Endothelial cell of umbilical vein (primary cell): ENCODE measurements at regions not wholly inside any gene's neighbourhood (a gene's known extent, or its start where the extent isn't known, plus 50 kb on each side); places are given as distances from the start of the nearest gene placed in this dataset.

ENCODE experiments used
- BruUV-seq: library from RNA; stranded (reverse); fragments of 400-500 nt; replicated peaks from 2 replicates; lab custom pipeline; 2021; lab: Mats Ljungman, UMichigan
- CTCF ChIA-PET: fragments of 300-600, 350-600 bp; sonication (Branson Sonifier 250); formaldehyde crosslinking; loops from one replicate; lab custom pipeline; 2021; ENCODE audit warnings: antibody characterized with exemption, inconsistent platforms; lab: Charles Lee
- POLR2A ChIA-PET: fragments of 300-600, 350-600 bp; sonication (Branson Sonifier 250); formaldehyde crosslinking; loops from one replicate; lab custom pipeline; 2021; ENCODE audit warnings: antibody characterized with exemption, inconsistent platforms; lab: Charles Lee
- DNase-seq: peaks from one replicate; pipeline ENCODE4 v3.0.0-alpha.2; 2011; ENCODE audit warnings: low read depth, low spot score
- FAIRE-seq: peaks from 2 replicates; lab custom pipeline; 2011; peaks lifted over from hg19 to GRCh38; lab: Jason Lieb, UNC
- H2AFZ ChIP-seq: 2 replicates; pipeline ENCODE4 v1.6.0; 2012; ENCODE audit warnings: low read depth, low read length, control low read depth, inconsistent platforms
- H3K27ac ChIP-seq: 2 replicates; pipeline ENCODE4 v1.5.1; 2011; ENCODE audit warnings: low read depth, mild to moderate bottlenecking, control low read depth, low read length, moderate library complexity; ENCODE audit not compliant: insufficient read depth
- H3K27me3 ChIP-seq, 2 experiments: 2 replicates each; pipeline versions ENCODE4 v1.6.0 to v1.6.1; 2011; ENCODE audit warnings: low read length in 2 of 2, mixed read lengths in 1 of 2; ENCODE audit not compliant: control insufficient read depth in 2 of 2, insufficient read depth in 2 of 2
- H3K36me3 ChIP-seq, 2 experiments: 2 replicates in 1 of 2; 3 replicates in 1 of 2; pipeline ENCODE4 v1.5.1; 2011; ENCODE audit warnings: low read length in 2 of 2, mild to moderate bottlenecking in 1 of 2, moderate library complexity in 1 of 2; ENCODE audit not compliant: control insufficient read depth in 2 of 2, insufficient read depth in 2 of 2; ENCODE audit errors: extremely low read depth in 1 of 2
- H3K4me1 ChIP-seq: 3 replicates; pipeline ENCODE4 v1.5.1; 2011; ENCODE audit warnings: mild to moderate bottlenecking, low read length; ENCODE audit not compliant: control insufficient read depth, insufficient read depth; ENCODE audit errors: extremely low read depth
- H3K4me2 ChIP-seq: 2 replicates; pipeline ENCODE4 v1.6.1; 2011; ENCODE audit warnings: low read length, control low read depth, mixed read lengths; ENCODE audit not compliant: insufficient read depth
- H3K4me3 ChIP-seq, 3 experiments: fragments of 200-600 bp in 1 of 3; sonication (generic), shearing (Covaris generic) in 1 of 3; replicated peaks in 1 of 3; 2 replicates each; pipeline ENCODE4 v1.5.1; 2011 to 2016; ENCODE audit warnings: control low read depth in 3 of 3, low read length in 3 of 3, mild to moderate bottlenecking in 2 of 3, inconsistent platforms in 1 of 3, low read depth in 1 of 3, moderate library complexity in 1 of 3; ENCODE audit not compliant: insufficient read depth in 1 of 3
- H3K79me2 ChIP-seq: 2 replicates; pipeline ENCODE4 v1.6.0; 2012; ENCODE audit warnings: low read length, inconsistent platforms; ENCODE audit not compliant: control insufficient read depth, insufficient read depth
- H3K9ac ChIP-seq: replicated peaks from 2 replicates; pipeline ENCODE3; 2011; ENCODE audit warnings: low read length, control low read depth; ENCODE audit not compliant: insufficient read depth; ENCODE audit errors: extremely low read depth
- H3K9me1 ChIP-seq: replicated peaks from 3 replicates; pipeline ENCODE4 v1.6.0; 2011; ENCODE audit warnings: mild to moderate bottlenecking, low read length; ENCODE audit not compliant: control insufficient read depth, insufficient read depth; ENCODE audit errors: extremely low read depth
- H3K9me3 ChIP-seq: replicated peaks from 2 replicates; pipeline ENCODE4 v1.5.1; 2012; ENCODE audit warnings: low read length, inconsistent platforms; ENCODE audit not compliant: control insufficient read depth, insufficient read depth
- H4K20me1 ChIP-seq: replicated peaks from 2 replicates; pipeline ENCODE3; 2011; ENCODE audit warnings: mild to moderate bottlenecking, low read length; ENCODE audit not compliant: control insufficient read depth, insufficient read depth; ENCODE audit errors: extremely low read depth
- EZH2 ChIP-seq: IDR thresholded peaks from 2 replicates; pipeline ENCODE4 v1.6.1; 2012; ENCODE audit warnings: borderline replicate concordance, low read depth, mild to moderate bottlenecking, moderate library complexity, low read length, inconsistent platforms; ENCODE audit not compliant: severe bottlenecking
- FOS ChIP-seq: IDR thresholded peaks from 2 replicates; pipeline ENCODE4 v1.6.1; 2011; ENCODE audit warnings: mild to moderate bottlenecking, low read length, moderate library complexity, borderline replicate concordance; ENCODE audit not compliant: insufficient read depth
- GATA2 ChIP-seq: IDR thresholded peaks from 2 replicates; pipeline ENCODE4 v1.7.0; 2011; ENCODE audit warnings: low read depth, mild to moderate bottlenecking, moderate library complexity, mixed read lengths, low read length; ENCODE audit not compliant: insufficient read length, insufficient read depth
- JUN ChIP-seq: IDR thresholded peaks from 2 replicates; pipeline ENCODE4 v1.6.1; 2011; ENCODE audit warnings: borderline replicate concordance, low read depth; ENCODE audit not compliant: insufficient read length, insufficient read depth
- POLR2A ChIP-seq: IDR thresholded peaks from 2 replicates; pipeline ENCODE4 v1.6.1; 2012; ENCODE audit warnings: low read depth, mild to moderate bottlenecking, control low read depth, low read length
- POLR2AphosphoS5 ChIP-seq: IDR thresholded peaks from 2 replicates; pipeline ENCODE4 v1.6.1; 2012; ENCODE audit warnings: low read depth, mild to moderate bottlenecking, control low read depth, low read length, moderate library complexity; ENCODE audit not compliant: insufficient read depth
- dilution Hi-C: fragments of 300-500 bp; cut with MboI; formaldehyde crosslinking; loops from one replicate; pipeline ENCODE4 v1.15.0; 2019; ENCODE audit warnings: low sequenced_read_pairs; ENCODE audit not compliant: extremely low pct_ligation_motif_present
- intact Hi-C: fragments of 100-400 bp; cut with micrococcal nuclease; formaldehyde crosslinking; loops from one replicate; pipeline ENCODE4 v1.10.0; 2022
- TF ChIP-seq, protein P1 (sequence below), 2 donors: IDR thresholded peaks; 1 replicate in 1 of 2; 2 replicates in 1 of 2; pipeline ENCODE4 v1.5.1; 2011; ENCODE audit warnings: low read length in 2 of 2, mild to moderate bottlenecking in 2 of 2, moderate library complexity in 2 of 2, control low read depth in 1 of 2, inconsistent platforms in 1 of 2, low read depth in 1 of 2; ENCODE audit not compliant: insufficient read depth in 1 of 2; ENCODE audit errors: extremely low read depth in 1 of 2
- TF ChIP-seq, protein P2 (sequence below): IDR thresholded peaks from 2 replicates; pipeline ENCODE4 v1.6.1; 2011; ENCODE audit not compliant: insufficient read depth, insufficient read length

DNA sequence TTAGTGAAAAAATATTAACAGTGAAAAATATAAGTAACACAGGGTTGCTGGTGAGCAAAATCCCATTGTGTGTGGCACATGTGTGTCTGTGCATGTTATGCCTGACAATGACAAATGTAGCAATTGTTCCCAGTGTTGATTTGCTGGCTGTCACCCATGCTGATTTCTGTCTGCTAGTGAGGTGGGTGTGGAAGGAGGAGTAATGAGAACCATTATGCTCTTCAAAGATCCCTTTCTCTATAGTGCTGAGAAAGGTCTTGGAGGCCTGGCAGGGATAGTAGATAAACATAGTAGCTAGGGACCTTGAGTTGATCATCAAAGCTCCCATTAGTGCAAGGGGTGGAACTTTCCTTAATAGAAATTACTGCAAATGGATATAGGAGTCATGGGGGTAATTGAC lies 152.5 kb upstream of the CLINT1 start:
- Histone ChIP-seq H3K36me3 (no peaks in the 10 kb centered on the region), H3K4me3 (no peak overlapping the region), H3K9me3 (no peaks in the 10 kb centered on the region), H3K4me2 (no peak overlapping the region), H3K27me3 (no peaks in the 10 kb centered on the region), H3K9ac (no peak overlapping the region), H3K79me2 (no peaks in the 10 kb centered on the region), H3K9me1 (no peaks in the 10 kb centered on the region), H3K27ac (no peak overlapping the region), H4K20me1 (no peaks in the 10 kb centered on the region), H2AFZ (no peak overlapping the region), H3K4me1 (no peaks in the 10 kb centered on the region)
- TF ChIP-seq, protein P1, sequence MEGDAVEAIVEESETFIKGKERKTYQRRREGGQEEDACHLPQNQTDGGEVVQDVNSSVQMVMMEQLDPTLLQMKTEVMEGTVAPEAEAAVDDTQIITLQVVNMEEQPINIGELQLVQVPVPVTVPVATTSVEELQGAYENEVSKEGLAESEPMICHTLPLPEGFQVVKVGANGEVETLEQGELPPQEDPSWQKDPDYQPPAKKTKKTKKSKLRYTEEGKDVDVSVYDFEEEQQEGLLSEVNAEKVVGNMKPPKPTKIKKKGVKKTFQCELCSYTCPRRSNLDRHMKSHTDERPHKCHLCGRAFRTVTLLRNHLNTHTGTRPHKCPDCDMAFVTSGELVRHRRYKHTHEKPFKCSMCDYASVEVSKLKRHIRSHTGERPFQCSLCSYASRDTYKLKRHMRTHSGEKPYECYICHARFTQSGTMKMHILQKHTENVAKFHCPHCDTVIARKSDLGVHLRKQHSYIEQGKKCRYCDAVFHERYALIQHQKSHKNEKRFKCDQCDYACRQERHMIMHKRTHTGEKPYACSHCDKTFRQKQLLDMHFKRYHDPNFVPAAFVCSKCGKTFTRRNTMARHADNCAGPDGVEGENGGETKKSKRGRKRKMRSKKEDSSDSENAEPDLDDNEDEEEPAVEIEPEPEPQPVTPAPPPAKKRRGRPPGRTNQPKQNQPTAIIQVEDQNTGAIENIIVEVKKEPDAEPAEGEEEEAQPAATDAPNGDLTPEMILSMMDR (IDR thresholded peaks at IDR 0.05; ENCODE audit: extremely low read depth in 1 of 2, insufficient read depth in 1 of 2, low read depth in 1 of 2, low read length in 2 of 2), result no peak
- TF ChIP-seq POLR2AphosphoS5, result no peak
- TF ChIP-seq FOS, result no peak
- no peak for TF ChIP-seq JUN
- TF ChIP-seq EZH2, result no peak
- DNase-seq (no peak), FAIRE-seq (no peak)
- BruUV-seq, result no TSS peak
- dilution Hi-C loops, result no loop called here
- intact Hi-C loops, result no loop called here
- POLR2A ChIA-PET, result no interaction called here
- CTCF ChIA-PET, result interaction anchor here (1.4 to 3.6 kb wide), 5 partner anchors 15 to 1096 kb away, joined by 3 to 47 read pairs (median 5); no protein-coding TSS in a partner anchor

DNA sequence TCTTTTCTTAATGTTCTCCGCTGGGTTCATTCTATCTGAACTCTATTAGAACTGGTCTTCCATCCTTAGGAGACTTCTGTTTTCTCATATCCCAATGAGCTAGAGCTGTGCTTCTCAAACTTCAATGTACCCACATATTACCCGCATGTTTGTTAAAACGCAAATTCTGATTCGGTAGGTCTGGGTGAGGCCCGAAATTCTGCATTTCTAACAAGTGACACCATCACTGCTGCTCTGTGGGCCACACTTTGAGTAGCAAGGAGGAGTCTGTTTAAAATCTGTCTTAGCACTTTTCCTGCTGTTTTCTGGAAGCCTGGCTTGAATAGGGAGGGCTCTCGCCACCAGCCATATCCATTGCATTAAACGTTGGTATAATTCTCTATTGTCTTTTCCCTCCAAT lies 151.9 kb upstream of the CLINT1 start:
- POLR2A ChIA-PET, result no interaction called here
- no peaks in the 10 kb centered on the region for H4K20me1 ChIP-seq
- DNase-seq (no peak), FAIRE-seq (no peak)
- H3K4me1 ChIP-seq, result no peaks in the 10 kb centered on the region
- no peak overlapping the region for H3K27ac ChIP-seq
- H3K9ac ChIP-seq, result no peak overlapping the region
- intact Hi-C loops, result no loop called here
- dilution Hi-C loops, result no loop called here
- no peaks in the 10 kb centered on the region for H3K36me3 ChIP-seq
- TF ChIP-seq POLR2A, result no peak
- TF ChIP-seq, protein P2, sequence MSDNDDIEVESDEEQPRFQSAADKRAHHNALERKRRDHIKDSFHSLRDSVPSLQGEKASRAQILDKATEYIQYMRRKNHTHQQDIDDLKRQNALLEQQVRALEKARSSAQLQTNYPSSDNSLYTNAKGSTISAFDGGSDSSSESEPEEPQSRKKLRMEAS, result no peak
- TF ChIP-seq, protein P1 (IDR thresholded peaks at IDR 0.05; ENCODE audit: extremely low read depth in 1 of 2, insufficient read depth in 1 of 2, low read depth in 1 of 2, low read length in 2 of 2), result no peak
- TF ChIP-seq POLR2AphosphoS5, result no peak
- TF ChIP-seq JUN, result no peak
- TF ChIP-seq FOS, result no peak
- no peak for TF ChIP-seq EZH2
- TF ChIP-seq GATA2, result no peak
- no peak overlapping the region for H3K4me2 ChIP-seq
- no peaks in the 10 kb centered on the region for H3K9me3 ChIP-seq
- no peak overlapping the region for H3K4me3 ChIP-seq
- BruUV-seq, result no TSS peak
- no peaks in the 10 kb centered on the region for H3K27me3 ChIP-seq
- H3K79me2 ChIP-seq, result no peaks in the 10 kb centered on the region
- no peaks in the 10 kb centered on the region for H3K9me1 ChIP-seq
- H2AFZ ChIP-seq, result no peak overlapping the region
- CTCF ChIA-PET, result interaction anchor here (3.6 kb wide), 1 partner anchor 1096 kb away, joined by 47 read pairs; no protein-coding TSS in a partner anchor
